ENCODE measurements at regions not wholly inside any gene's neighbourhood (a gene's known extent, or its start where the extent isn't known, plus 50 kb on each side); places are given as distances from the start of the nearest gene placed in this dataset.

- TF ChIP-seq CTCF (IDR thresholded peaks at IDR 0.05) (no peak), POLR2AphosphoS5 (IDR thresholded peaks at IDR 0.05) (no peak), POLR2A (IDR thresholded peaks at IDR 0.05) (no peak), EP300 (IDR thresholded peaks at IDR 0.05) (no peak)
Measured at GRCh38 chr5:3661755-3662296, 66.2 kb downstream of the IRX1 start.
